ENCODE measurements at regions not wholly inside any gene's neighbourhood (a gene's known extent, or its start where the extent isn't known, plus 50 kb on each side); places are given as distances from the start of the nearest gene placed in this dataset.

DNA sequence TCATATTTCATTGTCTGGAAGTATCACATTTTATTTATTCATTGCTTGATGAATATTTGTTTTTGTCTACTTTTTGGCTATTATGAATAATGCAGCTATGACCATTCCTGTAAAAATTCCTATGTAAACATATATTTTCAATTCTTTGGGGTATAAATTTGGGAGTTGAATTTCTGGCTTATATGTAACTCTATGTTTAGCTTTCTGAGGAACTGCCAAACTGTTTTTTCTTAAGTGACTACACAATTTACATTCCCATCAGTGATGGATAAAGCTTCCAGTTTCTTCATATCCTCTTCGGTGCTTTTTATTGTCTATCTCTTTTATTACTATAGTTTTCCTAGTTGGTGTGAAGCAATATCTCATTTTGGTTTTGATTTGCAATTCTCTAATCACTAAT is 115.6 kb upstream of the CXCL12 start:
- TF ChIP-seq TAF1 (IDR thresholded peaks at IDR 0.05; ENCODE audit: low read depth, low read length): no peak
- no peak for TF ChIP-seq SPI1 (IDR thresholded peaks at IDR 0.05; ENCODE audit: low read depth, low read length)
- TF ChIP-seq POU2F2 (IDR thresholded peaks at IDR 0.05; ENCODE audit: low read depth, low read length): no peak
- TF ChIP-seq PAX5 (IDR thresholded peaks at IDR 0.05; ENCODE audit: insufficient read depth, low read length, severe bottlenecking): no peak
- TF ChIP-seq POLR2AphosphoS5 (IDR thresholded peaks at IDR 0.05; ENCODE audit: low read depth, low read length): no peak
- no peak for TF ChIP-seq POLR2A (IDR thresholded peaks at IDR 0.05; ENCODE audit: low read depth, low read length)
- no peak for DNase-seq (ENCODE audit: insufficient read length, low spot score)
- FAIRE-seq: no peak

DNA sequence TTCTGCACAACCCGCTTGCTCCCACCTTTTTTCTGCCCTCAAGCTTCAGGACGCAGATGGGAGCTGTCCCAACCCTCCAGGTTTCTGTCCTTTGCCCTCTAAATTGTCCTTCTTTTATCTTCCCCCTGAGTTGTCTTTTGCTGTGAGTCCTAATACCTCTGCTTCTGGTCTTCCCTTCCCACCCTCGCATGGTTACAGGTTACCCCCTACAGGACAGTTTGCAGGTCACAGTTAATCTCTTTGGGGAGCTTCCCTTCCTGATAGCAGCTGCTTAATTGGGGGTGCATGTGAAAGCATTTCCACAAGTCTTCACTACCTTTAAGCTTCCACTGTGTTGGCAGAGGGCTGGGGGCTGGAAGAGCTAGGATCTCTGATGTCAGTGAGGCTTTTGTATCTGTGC is 121.5 kb upstream of the CXCL12 start:
- FAIRE-seq: no peak
- no peak for TF ChIP-seq POU2F2 (IDR thresholded peaks at IDR 0.05; ENCODE audit: low read depth, low read length)
- TF ChIP-seq PAX5 (IDR thresholded peaks at IDR 0.05; ENCODE audit: insufficient read depth, low read length, severe bottlenecking): no peak
- TF ChIP-seq TAF1 (IDR thresholded peaks at IDR 0.05; ENCODE audit: low read depth, low read length): no peak
- TF ChIP-seq SPI1 (IDR thresholded peaks at IDR 0.05; ENCODE audit: low read depth, low read length): no peak
- TF ChIP-seq POLR2A (IDR thresholded peaks at IDR 0.05; ENCODE audit: low read depth, low read length): no peak
- no peak for TF ChIP-seq POLR2AphosphoS5 (IDR thresholded peaks at IDR 0.05; ENCODE audit: low read depth, low read length)

DNA sequence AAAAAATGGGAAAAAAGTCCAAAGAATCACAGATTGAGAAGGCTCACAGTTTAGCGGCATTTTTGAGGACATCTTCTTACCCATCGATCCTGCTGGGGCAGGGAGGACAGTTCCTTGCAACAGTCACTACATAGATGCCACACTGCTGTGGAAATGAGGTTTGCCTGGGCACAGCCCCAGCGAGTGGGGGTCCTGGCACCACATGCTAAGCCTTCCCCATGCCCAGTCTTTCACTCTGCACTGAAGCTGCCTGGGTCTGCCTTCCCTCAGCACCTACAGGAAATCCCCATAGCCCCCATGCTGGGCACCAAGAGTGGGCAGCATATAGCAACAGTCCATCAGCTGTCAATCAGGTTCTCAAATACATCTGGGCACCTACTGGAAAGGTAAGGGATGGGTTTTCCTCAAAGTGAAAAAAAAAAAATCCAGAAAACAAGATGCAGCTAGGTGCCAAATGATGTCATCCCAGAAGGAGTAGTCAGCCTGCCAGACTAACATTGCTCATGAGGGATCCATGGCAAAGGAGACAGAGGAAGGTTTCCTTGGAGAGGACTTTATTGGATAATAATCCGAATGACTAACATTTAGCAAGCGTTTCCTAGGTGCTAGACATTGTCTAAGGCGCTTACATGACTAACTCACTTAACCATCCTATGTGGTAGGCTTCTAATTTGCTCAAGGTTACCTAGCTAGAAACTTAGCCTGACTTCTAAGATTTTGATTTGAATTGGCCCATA is 125.7 kb upstream of the CXCL12 start:
- no peak for TF ChIP-seq TAF1 (IDR thresholded peaks at IDR 0.05; ENCODE audit: low read depth, low read length)
- TF ChIP-seq PAX5 (IDR thresholded peaks at IDR 0.05; ENCODE audit: insufficient read depth, low read length, severe bottlenecking): no peak
- TF ChIP-seq POLR2AphosphoS5 (IDR thresholded peaks at IDR 0.05; ENCODE audit: low read depth, low read length): no peak
- TF ChIP-seq POU2F2 (IDR thresholded peaks at IDR 0.05; ENCODE audit: low read depth, low read length): no peak
- no peak for TF ChIP-seq POLR2A (IDR thresholded peaks at IDR 0.05; ENCODE audit: low read depth, low read length)
- TF ChIP-seq SPI1 (IDR thresholded peaks at IDR 0.05; ENCODE audit: low read depth, low read length): no peak
- DNase-seq (ENCODE audit: insufficient read length, low spot score) (no peak), FAIRE-seq (no peak)

More for the DNA sequence above, 121.5 kb upstream of the CXCL12 start:
- no peak for DNase-seq (ENCODE audit: insufficient read length, low spot score)

- TF ChIP-seq POU2F2 (IDR thresholded peaks at IDR 0.05; ENCODE audit: low read depth, low read length): no peak
- TF ChIP-seq POLR2AphosphoS5 (IDR thresholded peaks at IDR 0.05; ENCODE audit: low read depth, low read length): no peak
- no peak for TF ChIP-seq TAF1 (IDR thresholded peaks at IDR 0.05; ENCODE audit: low read depth, low read length)
- TF ChIP-seq PAX5 (IDR thresholded peaks at IDR 0.05; ENCODE audit: insufficient read depth, low read length, severe bottlenecking): no peak
- no peak for TF ChIP-seq SPI1 (IDR thresholded peaks at IDR 0.05; ENCODE audit: low read depth, low read length)
- TF ChIP-seq POLR2A (IDR thresholded peaks at IDR 0.05; ENCODE audit: low read depth, low read length): no peak
- FAIRE-seq: no peak
- DNase-seq (ENCODE audit: insufficient read length, low spot score): no peak
Observed at GRCh38 chr10:44511166-44511565, 126.3 kb upstream of the CXCL12 start.

DNA sequence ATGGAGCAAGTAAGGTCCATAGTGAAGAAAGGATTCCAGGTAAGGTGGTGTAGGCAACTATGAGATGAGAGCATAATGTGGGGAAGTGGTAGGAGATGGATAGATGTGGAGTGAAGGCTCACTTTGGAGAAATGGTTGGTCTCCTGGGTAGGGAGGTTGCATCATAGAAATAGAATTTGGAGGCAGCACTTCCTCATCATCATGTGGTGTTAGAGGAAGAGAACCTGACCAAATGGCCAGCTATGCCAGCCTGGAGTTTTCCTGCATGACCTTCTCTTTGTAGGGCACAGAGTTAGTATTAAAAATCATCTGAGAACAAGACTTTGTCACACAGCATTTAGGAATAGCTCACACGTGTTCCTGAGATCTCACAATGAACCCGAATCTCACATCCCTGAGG is 126.7 kb upstream of the CXCL12 start:
- no peak for FAIRE-seq
- DNase-seq (ENCODE audit: insufficient read length, low spot score): no peak
- TF ChIP-seq POLR2A (IDR thresholded peaks at IDR 0.05; ENCODE audit: low read depth, low read length) (no peak), POU2F2 (IDR thresholded peaks at IDR 0.05; ENCODE audit: low read depth, low read length) (no peak), TAF1 (IDR thresholded peaks at IDR 0.05; ENCODE audit: low read depth, low read length) (no peak)

DNA sequence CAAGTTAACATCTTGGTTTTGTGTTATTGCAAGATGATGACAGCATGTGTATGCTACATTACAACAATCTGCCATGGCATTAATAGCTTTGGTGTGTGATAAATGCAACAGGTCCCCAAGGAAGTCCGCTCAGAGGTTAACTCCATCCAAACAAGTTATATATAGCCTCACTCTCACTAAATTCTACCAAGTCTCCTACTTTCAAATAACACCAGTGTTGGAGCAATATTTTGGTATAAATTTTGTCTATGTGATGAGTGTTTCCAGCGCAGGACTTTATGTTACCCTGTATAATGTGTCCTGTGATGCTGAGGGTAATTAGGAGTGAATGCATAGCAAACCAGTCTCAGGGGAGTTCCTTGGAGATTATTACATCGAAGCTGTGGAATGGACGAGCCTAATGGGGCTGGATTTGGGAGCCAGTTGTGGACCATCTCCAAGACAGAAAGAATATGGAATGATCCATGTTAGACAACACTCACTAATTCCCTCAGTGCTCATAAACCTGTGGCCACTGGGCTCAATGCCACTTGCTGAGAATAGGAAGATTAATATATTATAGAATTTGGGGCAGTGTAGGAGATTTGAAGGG is 127.6 kb upstream of the CXCL12 start:
- FAIRE-seq (no peak), DNase-seq (ENCODE audit: insufficient read length, low spot score) (no peak)
- TF ChIP-seq POLR2A (IDR thresholded peaks at IDR 0.05; ENCODE audit: low read depth, low read length) (no peak), SPI1 (IDR thresholded peaks at IDR 0.05; ENCODE audit: low read depth, low read length) (no peak), POU2F2 (IDR thresholded peaks at IDR 0.05; ENCODE audit: low read depth, low read length) (no peak)

DNA sequence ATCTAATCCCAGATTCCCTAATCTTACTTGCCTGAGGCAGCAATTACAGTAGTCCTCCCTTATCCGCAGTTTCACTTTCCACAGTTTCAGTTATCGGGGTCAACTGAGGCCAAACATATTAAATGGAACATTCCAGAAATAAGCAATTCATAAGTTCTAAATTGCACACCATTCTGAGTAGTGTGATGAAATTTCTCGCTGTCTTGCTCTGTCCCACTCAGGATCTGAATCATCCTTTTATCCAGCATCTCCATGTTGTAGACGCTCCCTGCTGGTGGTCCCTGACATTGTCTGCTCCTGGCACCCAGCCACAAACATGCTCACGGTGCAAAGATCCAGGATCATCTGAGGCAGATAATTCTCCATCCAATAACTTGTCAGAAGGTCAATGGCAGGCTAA is 128.7 kb upstream of the CXCL12 start:
- no peak for DNase-seq (ENCODE audit: insufficient read length, low spot score)
- no peak for TF ChIP-seq POU2F2 (IDR thresholded peaks at IDR 0.05; ENCODE audit: low read depth, low read length)
- no peak for TF ChIP-seq POLR2A (IDR thresholded peaks at IDR 0.05; ENCODE audit: low read depth, low read length)
- no peak for FAIRE-seq

- no peak for FAIRE-seq
- no peak for TF ChIP-seq SPI1 (IDR thresholded peaks at IDR 0.05; ENCODE audit: low read depth, low read length)
- no peak for TF ChIP-seq POLR2AphosphoS5 (IDR thresholded peaks at IDR 0.05; ENCODE audit: low read depth, low read length)
- TF ChIP-seq POLR2A (IDR thresholded peaks at IDR 0.05; ENCODE audit: low read depth, low read length): no peak
- no peak for TF ChIP-seq TAF1 (IDR thresholded peaks at IDR 0.05; ENCODE audit: low read depth, low read length)
- TF ChIP-seq POU2F2 (IDR thresholded peaks at IDR 0.05; ENCODE audit: low read depth, low read length): no peak
- no peak for TF ChIP-seq PAX5 (IDR thresholded peaks at IDR 0.05; ENCODE audit: insufficient read depth, low read length, severe bottlenecking)
- no peak for DNase-seq (ENCODE audit: insufficient read length, low spot score)
Observed at GRCh38 chr10:44516891-44517290, 132.0 kb upstream of the CXCL12 start.

GRCh38 chr10:44517635-44518034 is 132.7 kb upstream of the CXCL12 start:
- TF ChIP-seq TAF1 (IDR thresholded peaks at IDR 0.05; ENCODE audit: low read depth, low read length) (no peak), POLR2AphosphoS5 (IDR thresholded peaks at IDR 0.05; ENCODE audit: low read depth, low read length) (no peak)
- DNase-seq (ENCODE audit: insufficient read length, low spot score) (no peak), FAIRE-seq (peak; percentile 13)

GRCh38 chr10:44519361-44519760 is 134.5 kb upstream of the CXCL12 start:
- FAIRE-seq (no peak), DNase-seq (ENCODE audit: insufficient read length, low spot score) (no peak)
- TF ChIP-seq SPI1 (IDR thresholded peaks at IDR 0.05; ENCODE audit: low read depth, low read length): no peak
- TF ChIP-seq TAF1 (IDR thresholded peaks at IDR 0.05; ENCODE audit: low read depth, low read length): no peak
- no peak for TF ChIP-seq POU2F2 (IDR thresholded peaks at IDR 0.05; ENCODE audit: low read depth, low read length)
- no peak for TF ChIP-seq POLR2AphosphoS5 (IDR thresholded peaks at IDR 0.05; ENCODE audit: low read depth, low read length)
- no peak for TF ChIP-seq POLR2A (IDR thresholded peaks at IDR 0.05; ENCODE audit: low read depth, low read length)
- TF ChIP-seq PAX5 (IDR thresholded peaks at IDR 0.05; ENCODE audit: insufficient read depth, low read length, severe bottlenecking): no peak

Data from GM12891 (cell line).